ENCODE measurements at regions not wholly inside any gene's neighbourhood (a gene's known extent, or its start where the extent isn't known, plus 50 kb on each side); places are given as distances from the start of the nearest gene placed in this dataset.

GRCh38 chr22:20642668-20643179 lies 131.2 kb upstream of the SERPIND1 start:
- H3K4me3 Mint-ChIP-seq, result no peak overlapping the region
- DNase-seq (no peak), ATAC-seq (no peak)
- Histone ChIP-seq H3K36me3 (ENCODE audit: control insufficient read depth in 2 of 3, insufficient read depth in 3 of 3, low read length in 3 of 3) (no peaks in the 10 kb centered on the region), H3K27ac (ENCODE audit: low read depth, low read length) (no peak overlapping the region), H3K9me3 (ENCODE audit: control insufficient read depth in 2 of 3, low read length in 3 of 3) (no peaks in the 10 kb centered on the region), H3K4me3 (ENCODE audit: low read length) (no peak overlapping the region), H3K27me3 (ENCODE audit: control insufficient read depth in 2 of 2, insufficient read depth in 2 of 2, low read length in 2 of 2) (no peaks in the 10 kb centered on the region), H3K4me1 (ENCODE audit: control insufficient read depth in 2 of 2, insufficient read depth in 2 of 2, low read length in 2 of 2) (no peaks in the 10 kb centered on the region)
- H3K9me3 Mint-ChIP-seq, result peaks cover 0 to 4% (median 0%) of the 10 kb centered on the region in 11 donors
- ChIA-PET CTCF (no interaction called here), POLR2A (no interaction called here)
- peak overlapping the region in 1 of 9 donors; percentile 31 for H3K27ac Mint-ChIP-seq
- H3K27me3 Mint-ChIP-seq, result peaks cover 0 to 27% (median 0%) of the 10 kb centered on the region in 5 donors
- no peaks in the 10 kb centered on the region for H3K4me1 Mint-ChIP-seq
- intact Hi-C loops (cut with micrococcal nuclease), result no loop called here
- no peaks in the 10 kb centered on the region for H3K36me3 Mint-ChIP-seq

- Mint-ChIP-seq H3K4me3 (no peak overlapping the region), H3K27ac (no peak overlapping the region), H3K36me3 (no peaks in the 10 kb centered on the region), H3K9me3 (peaks cover 0 to 4% (median 0%) of the 10 kb centered on the region in 11 donors), H3K4me1 (no peaks in the 10 kb centered on the region), H3K27me3 (peaks cover 0 to 17% (median 0%) of the 10 kb centered on the region in 5 donors)
- Histone ChIP-seq H3K27ac (ENCODE audit: low read depth, low read length) (no peak overlapping the region), H3K9me3 (ENCODE audit: control insufficient read depth in 2 of 3, low read length in 3 of 3) (no peaks in the 10 kb centered on the region), H3K4me3 (ENCODE audit: low read length) (no peak overlapping the region), H3K36me3 (ENCODE audit: control insufficient read depth in 2 of 3, insufficient read depth in 3 of 3, low read length in 3 of 3) (no peaks in the 10 kb centered on the region), H3K27me3 (ENCODE audit: control insufficient read depth in 2 of 2, insufficient read depth in 2 of 2, low read length in 2 of 2) (no peaks in the 10 kb centered on the region), H3K4me1 (ENCODE audit: control insufficient read depth in 2 of 2, insufficient read depth in 2 of 2, low read length in 2 of 2) (no peaks in the 10 kb centered on the region)
- POLR2A ChIA-PET, result no interaction called here
- intact Hi-C loops (cut with micrococcal nuclease), result no loop called here
- no peak for DNase-seq
- ATAC-seq, result no peak
- CTCF ChIA-PET, result no interaction called here
These were observed 129.8 kb upstream of the SERPIND1 start for GRCh38 chr22:20644071-20644642.

- CTCF ChIA-PET, result interaction anchor here (0.6 kb wide), 1 partner anchor 114 kb away, joined by 3 read pairs; no protein-coding TSS in a partner anchor
- Histone ChIP-seq H3K9me3 (ENCODE audit: control insufficient read depth in 2 of 3, low read length in 3 of 3) (no peaks in the 10 kb centered on the region), H3K4me1 (ENCODE audit: control insufficient read depth in 2 of 2, insufficient read depth in 2 of 2, low read length in 2 of 2) (no peaks in the 10 kb centered on the region), H3K27me3 (ENCODE audit: control insufficient read depth in 2 of 2, insufficient read depth in 2 of 2, low read length in 2 of 2) (no peaks in the 10 kb centered on the region), H3K4me3 (ENCODE audit: low read length) (no peak overlapping the region), H3K27ac (ENCODE audit: low read depth, low read length) (no peak overlapping the region), H3K36me3 (ENCODE audit: control insufficient read depth in 2 of 3, insufficient read depth in 3 of 3, low read length in 3 of 3) (no peaks in the 10 kb centered on the region)
- intact Hi-C loops (cut with micrococcal nuclease), result no loop called here
- DNase-seq (no peak), ATAC-seq (no peak)
- POLR2A ChIA-PET, result no interaction called here
- no peak overlapping the region for H3K4me3 Mint-ChIP-seq
- H3K27me3 Mint-ChIP-seq, result peaks cover 0 to 13% (median 0%) of the 10 kb centered on the region in 5 donors
- H3K4me1 Mint-ChIP-seq, result no peaks in the 10 kb centered on the region
- no peaks in the 10 kb centered on the region for H3K36me3 Mint-ChIP-seq
- H3K9me3 Mint-ChIP-seq, result peaks cover 0 to 1% (median 0%) of the 10 kb centered on the region in 11 donors
- H3K27ac Mint-ChIP-seq, result no peak overlapping the region
These were observed 128.0 kb upstream of the SERPIND1 start for GRCh38 chr22:20645954-20646353.

- intact Hi-C loops (cut with micrococcal nuclease), result no loop called here
- ChIA-PET CTCF (interaction anchor here (1.2 kb wide), 1 partner anchor 78 kb away, joined by 3 read pairs; no protein-coding TSS in a partner anchor), POLR2A (no interaction called here)
- Histone ChIP-seq H3K4me1 (ENCODE audit: control insufficient read depth in 2 of 2, insufficient read depth in 2 of 2, low read length in 2 of 2) (no peaks in the 10 kb centered on the region), H3K4me3 (ENCODE audit: low read length) (no peak overlapping the region), H3K27ac (ENCODE audit: low read depth, low read length) (no peak overlapping the region), H3K27me3 (ENCODE audit: control insufficient read depth in 2 of 2, insufficient read depth in 2 of 2, low read length in 2 of 2) (no peaks in the 10 kb centered on the region), H3K9me3 (ENCODE audit: control insufficient read depth in 2 of 3, low read length in 3 of 3) (no peaks in the 10 kb centered on the region), H3K36me3 (ENCODE audit: control insufficient read depth in 2 of 3, insufficient read depth in 3 of 3, low read length in 3 of 3) (no peaks in the 10 kb centered on the region)
- H3K9me3 Mint-ChIP-seq, result peaks cover 0 to 1% (median 0%) of the 10 kb centered on the region in 11 donors
- H3K27ac Mint-ChIP-seq, result no peak overlapping the region
- H3K4me1 Mint-ChIP-seq, result no peaks in the 10 kb centered on the region
- ATAC-seq (no peak), DNase-seq (no peak)
- peaks cover 0 to 13% (median 0%) of the 10 kb centered on the region in 5 donors for H3K27me3 Mint-ChIP-seq
- no peak overlapping the region for H3K4me3 Mint-ChIP-seq
- H3K36me3 Mint-ChIP-seq, result no peaks in the 10 kb centered on the region
These were observed 127.5 kb upstream of the SERPIND1 start for GRCh38 chr22:20646415-20646814.

GRCh38 chr22:20646906-20647305 lies 127.0 kb upstream of the SERPIND1 start:
- Histone ChIP-seq H3K4me1 (ENCODE audit: control insufficient read depth in 2 of 2, insufficient read depth in 2 of 2, low read length in 2 of 2) (no peaks in the 10 kb centered on the region), H3K9me3 (ENCODE audit: control insufficient read depth in 2 of 3, low read length in 3 of 3) (no peaks in the 10 kb centered on the region), H3K4me3 (ENCODE audit: low read length) (no peak overlapping the region), H3K36me3 (ENCODE audit: control insufficient read depth in 2 of 3, insufficient read depth in 3 of 3, low read length in 3 of 3) (no peaks in the 10 kb centered on the region), H3K27ac (ENCODE audit: low read depth, low read length) (no peak overlapping the region), H3K27me3 (ENCODE audit: control insufficient read depth in 2 of 2, insufficient read depth in 2 of 2, low read length in 2 of 2) (no peaks in the 10 kb centered on the region)
- no peak overlapping the region for H3K27ac Mint-ChIP-seq
- no peaks in the 10 kb centered on the region for H3K36me3 Mint-ChIP-seq
- ChIA-PET CTCF (interaction anchor here (0.6 to 1.2 kb wide), 2 partner anchors 78 to 238 kb away, joined by 3 read pairs; no protein-coding TSS in a partner anchor), POLR2A (interaction anchor here (1.2 kb wide), 1 partner anchor 18 kb away, joined by 3 read pairs; no protein-coding TSS in a partner anchor)
- peaks cover 0 to 1% (median 0%) of the 10 kb centered on the region in 11 donors for H3K9me3 Mint-ChIP-seq
- peaks cover 0 to 13% (median 0%) of the 10 kb centered on the region in 5 donors for H3K27me3 Mint-ChIP-seq
- intact Hi-C loops (cut with micrococcal nuclease), result no loop called here
- DNase-seq (no peak), ATAC-seq (no peak)
- no peak overlapping the region for H3K4me3 Mint-ChIP-seq
- no peaks in the 10 kb centered on the region for H3K4me1 Mint-ChIP-seq

GRCh38 chr22:20647586-20648305 lies 126.2 kb upstream of the SERPIND1 start:
- H3K27ac Mint-ChIP-seq, result no peak overlapping the region

More at GRCh38 chr22:20647586-20648305, 126.2 kb upstream of the SERPIND1 start:
- CTCF ChIA-PET, result interaction anchor here (0.7 to 1.2 kb wide), 2 partner anchors 79 to 84 kb away, joined by 3 read pairs; no protein-coding TSS in a partner anchor
- no peaks in the 10 kb centered on the region for H3K9me3 ChIP-seq (ENCODE audit: control insufficient read depth in 2 of 3, low read length in 3 of 3)
- peaks cover 0 to 1% (median 0%) of the 10 kb centered on the region in 11 donors for H3K9me3 Mint-ChIP-seq
- H3K4me1 ChIP-seq (ENCODE audit: control insufficient read depth in 2 of 2, insufficient read depth in 2 of 2, low read length in 2 of 2), result no peaks in the 10 kb centered on the region
- ATAC-seq (no peak), DNase-seq (no peak)
- no peak overlapping the region for H3K27ac ChIP-seq (ENCODE audit: low read depth, low read length)
- no peak overlapping the region for H3K4me3 Mint-ChIP-seq
- H3K4me1 Mint-ChIP-seq, result no peaks in the 10 kb centered on the region
- H3K36me3 Mint-ChIP-seq, result no peaks in the 10 kb centered on the region
- H3K27me3 ChIP-seq (ENCODE audit: control insufficient read depth in 2 of 2, insufficient read depth in 2 of 2, low read length in 2 of 2), result no peaks in the 10 kb centered on the region
- H3K27me3 Mint-ChIP-seq, result peaks cover 0 to 10% (median 0%) of the 10 kb centered on the region in 5 donors
- no peaks in the 10 kb centered on the region for H3K36me3 ChIP-seq (ENCODE audit: control insufficient read depth in 2 of 3, insufficient read depth in 3 of 3, low read length in 3 of 3)
- POLR2A ChIA-PET, result interaction anchor here (0.5 to 1.2 kb wide), 3 partner anchors 17 to 953 kb away, joined by 3 read pairs; no protein-coding TSS in a partner anchor
- no peak overlapping the region for H3K4me3 ChIP-seq (ENCODE audit: low read length)
- intact Hi-C loops (cut with micrococcal nuclease), result no loop called here

All from naive thymus-derived CD4-positive, alpha-beta T cell (primary cell).